ENCODE measurements at regions not wholly inside any gene's neighbourhood (a gene's known extent, or its start where the extent isn't known, plus 50 kb on each side); places are given as distances from the start of the nearest gene placed in this dataset.

DNA sequence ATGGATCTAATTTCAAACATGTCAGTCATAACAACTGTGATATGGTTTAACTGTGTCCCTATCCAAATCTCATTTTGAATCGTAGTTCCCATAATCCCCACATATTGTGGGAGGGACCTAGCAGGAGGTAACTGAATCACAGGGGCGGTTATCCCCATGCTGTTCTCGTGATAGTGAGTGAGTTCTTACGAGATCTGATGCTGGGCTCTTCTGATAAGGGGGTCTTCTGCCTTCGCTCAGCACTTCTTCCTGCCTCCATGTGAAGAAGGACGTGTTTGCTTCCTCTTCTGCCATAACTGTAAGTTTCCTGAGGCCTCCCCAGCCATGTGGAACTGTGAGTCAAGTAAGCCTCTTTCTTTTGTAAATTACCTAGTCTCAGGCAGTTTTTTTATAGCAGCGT, 138.0 kb upstream of the PCGF5 start:
- TF ChIP-seq, protein P1, sequence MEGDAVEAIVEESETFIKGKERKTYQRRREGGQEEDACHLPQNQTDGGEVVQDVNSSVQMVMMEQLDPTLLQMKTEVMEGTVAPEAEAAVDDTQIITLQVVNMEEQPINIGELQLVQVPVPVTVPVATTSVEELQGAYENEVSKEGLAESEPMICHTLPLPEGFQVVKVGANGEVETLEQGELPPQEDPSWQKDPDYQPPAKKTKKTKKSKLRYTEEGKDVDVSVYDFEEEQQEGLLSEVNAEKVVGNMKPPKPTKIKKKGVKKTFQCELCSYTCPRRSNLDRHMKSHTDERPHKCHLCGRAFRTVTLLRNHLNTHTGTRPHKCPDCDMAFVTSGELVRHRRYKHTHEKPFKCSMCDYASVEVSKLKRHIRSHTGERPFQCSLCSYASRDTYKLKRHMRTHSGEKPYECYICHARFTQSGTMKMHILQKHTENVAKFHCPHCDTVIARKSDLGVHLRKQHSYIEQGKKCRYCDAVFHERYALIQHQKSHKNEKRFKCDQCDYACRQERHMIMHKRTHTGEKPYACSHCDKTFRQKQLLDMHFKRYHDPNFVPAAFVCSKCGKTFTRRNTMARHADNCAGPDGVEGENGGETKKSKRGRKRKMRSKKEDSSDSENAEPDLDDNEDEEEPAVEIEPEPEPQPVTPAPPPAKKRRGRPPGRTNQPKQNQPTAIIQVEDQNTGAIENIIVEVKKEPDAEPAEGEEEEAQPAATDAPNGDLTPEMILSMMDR (IDR thresholded peaks at IDR 0.05), result no peak
- TF ChIP-seq EP300 (IDR thresholded peaks at IDR 0.05) (no peak), POLR2A (IDR thresholded peaks at IDR 0.05) (no peak)
- Histone ChIP-seq H3K4me3 (no peak overlapping the region), H3K27me3 (no peaks in the 10 kb centered on the region), H3K4me1 (peaks cover 0 to 6% (median 3%) of the 10 kb centered on the region in 4 donors), H3K9me3 (no peaks in the 10 kb centered on the region), H3K27ac (no peak overlapping the region), H3K36me3 (no peaks in the 10 kb centered on the region)
- 81 to 86% methylated on average over 7 of the region's 7 CpGs for WGBS, 2 donors
- DNase-seq (ENCODE audit: low spot score in 2 of 2), result no peak

DNA sequence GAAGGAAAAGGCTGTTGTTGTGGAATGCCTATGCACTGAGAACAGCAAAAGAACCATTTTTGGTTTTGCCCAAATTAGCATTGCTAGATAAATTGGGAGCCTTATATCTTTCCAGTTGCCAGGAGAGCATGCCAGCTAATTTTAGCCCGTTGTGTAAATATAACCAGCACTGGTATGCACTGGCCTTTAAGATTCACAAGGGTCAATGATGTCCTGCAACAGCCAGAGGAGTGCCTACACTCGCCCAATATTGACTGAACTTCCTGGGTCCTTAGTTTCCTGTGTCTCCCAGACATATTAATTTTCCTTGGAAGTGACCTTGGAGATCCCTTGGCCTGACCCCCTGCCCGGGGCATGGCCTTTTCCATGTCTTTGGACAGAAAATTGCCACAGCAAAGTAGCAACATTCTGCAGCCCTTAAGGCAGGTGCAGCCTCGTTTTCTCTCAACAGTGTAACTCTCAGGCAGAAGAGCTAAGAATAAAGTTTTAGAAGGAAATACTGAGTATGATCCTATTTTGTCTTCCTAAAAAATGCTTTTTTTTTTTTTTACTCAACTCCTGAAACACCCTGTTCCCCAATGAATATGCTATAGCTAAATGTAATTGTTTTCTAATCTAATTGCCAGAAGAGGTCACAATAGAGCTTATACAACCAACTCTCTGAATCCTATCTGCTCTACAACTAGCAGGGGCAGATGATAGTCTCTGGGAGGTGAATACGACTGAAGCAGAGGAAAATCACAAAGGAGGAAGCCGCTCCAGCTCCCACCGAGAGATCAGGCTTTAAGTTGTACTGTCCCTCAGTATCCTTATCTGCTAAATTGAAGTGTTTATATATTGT, 131.9 kb upstream of the PCGF5 start:
- Histone ChIP-seq H3K27ac (no peak overlapping the region), H3K27me3 (no peaks in the 10 kb centered on the region), H3K9me3 (peaks cover 0 to 7% (median 0%) of the 10 kb centered on the region in 4 donors), H3K36me3 (no peaks in the 10 kb centered on the region), H3K4me1 (peaks cover 0 to 8% (median 0%) of the 10 kb centered on the region in 4 donors), H3K4me3 (no peak overlapping the region)
- no peak for DNase-seq (ENCODE audit: low spot score in 2 of 2)
- WGBS, 2 donors, result 41 to 52% methylated on average over 7 of the region's 7 CpGs
- TF ChIP-seq POLR2A (IDR thresholded peaks at IDR 0.05) (no peak), EP300 (IDR thresholded peaks at IDR 0.05) (no peak)
- TF ChIP-seq, protein P1 (IDR thresholded peaks at IDR 0.05), result no peak

DNA sequence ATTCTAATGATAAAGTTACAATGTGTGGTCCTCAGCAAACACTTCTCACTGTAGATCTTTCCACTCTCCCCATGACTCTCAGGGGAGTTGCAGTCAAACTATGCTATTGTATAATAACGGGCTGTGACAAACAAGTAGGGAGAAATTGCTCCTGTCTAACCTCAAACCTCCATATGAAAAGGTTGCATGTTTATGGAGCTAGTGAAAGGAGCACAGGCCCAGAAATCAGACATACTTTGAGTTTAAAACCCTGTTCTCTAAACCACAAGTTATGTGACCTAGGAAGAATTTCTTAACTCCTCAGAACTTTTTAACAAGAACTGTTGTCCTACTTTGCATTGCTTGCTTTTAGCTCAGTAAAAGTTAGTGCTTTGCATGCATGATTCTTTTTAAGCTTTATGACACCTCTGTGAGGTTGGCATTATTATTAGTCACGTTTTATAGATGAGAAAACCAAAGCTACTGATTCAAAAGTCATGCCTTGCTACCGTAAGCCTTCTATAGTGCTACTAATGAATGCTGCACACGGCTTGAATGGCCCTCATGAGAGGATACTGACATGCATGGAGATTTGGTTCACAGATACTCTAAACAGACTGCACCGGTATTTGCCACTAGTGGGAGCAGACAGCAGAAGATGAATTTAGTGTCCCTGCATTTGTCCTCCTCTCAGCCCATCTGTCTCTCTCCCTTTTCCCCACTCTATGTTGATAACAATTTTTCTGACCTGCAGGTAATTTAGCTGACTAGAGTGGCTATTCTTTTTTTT, 129.5 kb upstream of the PCGF5 start:
- DNase-seq (ENCODE audit: low spot score in 2 of 2), result no peak
- H3K4me3 ChIP-seq, result no peak overlapping the region
- TF ChIP-seq, protein P1 (IDR thresholded peaks at IDR 0.05), result peak in 2 of 5 experiments; percentile 10 to 13
- TF ChIP-seq POLR2A (IDR thresholded peaks at IDR 0.05) (no peak), EP300 (IDR thresholded peaks at IDR 0.05) (no peak)
- H3K4me1 ChIP-seq, result peaks cover 0 to 8% (median 0%) of the 10 kb centered on the region in 4 donors
- no peak overlapping the region for H3K27ac ChIP-seq
- peaks cover 0 to 8% (median 0%) of the 10 kb centered on the region in 4 donors for H3K9me3 ChIP-seq
- no peaks in the 10 kb centered on the region for H3K36me3 ChIP-seq
- 35 to 40% methylated on average over 5 of the region's 5 CpGs for WGBS, 2 donors
- no peaks in the 10 kb centered on the region for H3K27me3 ChIP-seq

GRCh38 chr10:91091780-91092179, 128.7 kb upstream of the PCGF5 start:
- Histone ChIP-seq H3K27ac (no peak overlapping the region), H3K27me3 (no peaks in the 10 kb centered on the region), H3K36me3 (no peaks in the 10 kb centered on the region), H3K9me3 (peaks cover 0 to 8% (median 0%) of the 10 kb centered on the region in 4 donors), H3K4me1 (peaks cover 0 to 8% (median 0%) of the 10 kb centered on the region in 4 donors), H3K4me3 (no peak overlapping the region)
- TF ChIP-seq, protein P1 (IDR thresholded peaks at IDR 0.05), result no peak
- no peak for TF ChIP-seq POLR2A (IDR thresholded peaks at IDR 0.05)
- no peak for TF ChIP-seq EP300 (IDR thresholded peaks at IDR 0.05)
- WGBS, 2 donors, result 93 to 97% methylated on average over 2 of the region's 2 CpGs
- no peak for DNase-seq (ENCODE audit: low spot score in 2 of 2)

GRCh38 chr10:91096274-91096673, 124.2 kb upstream of the PCGF5 start:
- Histone ChIP-seq H3K4me1 (no peaks in the 10 kb centered on the region), H3K36me3 (no peaks in the 10 kb centered on the region), H3K27ac (no peak overlapping the region), H3K4me3 (no peak overlapping the region), H3K27me3 (no peaks in the 10 kb centered on the region), H3K9me3 (peaks cover 0 to 24% (median 0%) of the 10 kb centered on the region in 4 donors)
- TF ChIP-seq, protein P1 (IDR thresholded peaks at IDR 0.05), result no peak
- TF ChIP-seq EP300 (IDR thresholded peaks at IDR 0.05) (no peak), POLR2A (IDR thresholded peaks at IDR 0.05) (no peak)
- WGBS, 2 donors, result 56 to 57% methylated on average over 3 of the region's 3 CpGs
- DNase-seq (ENCODE audit: low spot score in 2 of 2), result no peak

Measured in tibial nerve (tissue), 4 donors.